Activated CD4-positive, alpha-beta T cell treated with anti-CD3 and anti-CD28 coated beads, Interleukin-2, Interleukin-4, amounts not matched to agents 100 ng/mL and 50 ng/mL, durations not matched to agents 16 hours and 8 hours (primary cell): ENCODE measurements at regions not wholly inside any gene's neighbourhood (a gene's known extent, or its start where the extent isn't known, plus 50 kb on each side); places are given as distances from the start of the nearest gene placed in this dataset.
"Not testable (repeated sequence)": the region's sequence is repeated elsewhere in the genome, so short reads cannot be mapped to it uniquely, and the experiment has no call there.

Experiments
- DNase-seq: peaks from one replicate; pipeline ENCODE4 v3.0.0-alpha.2; 2020; ENCODE audit warnings: low spot score

DNA sequence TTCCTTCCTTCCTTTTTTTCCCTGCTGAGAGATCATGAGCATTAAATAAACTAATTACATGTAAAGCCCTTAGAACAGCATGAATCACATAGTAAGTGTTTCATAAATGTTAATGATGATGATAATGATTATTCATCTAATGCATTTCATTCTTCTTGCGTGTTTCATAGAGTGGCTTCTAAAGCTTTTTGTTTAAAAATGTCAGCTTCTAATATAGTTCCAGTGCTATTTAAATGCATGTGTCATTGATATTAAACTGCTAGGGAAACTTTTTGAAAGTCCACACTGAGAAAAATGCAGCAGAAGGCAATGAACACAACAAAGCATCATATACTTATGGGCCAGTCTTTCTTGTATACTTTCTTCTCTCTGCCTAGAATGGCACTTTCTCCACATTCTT is 894.8 kb downstream of the REEP3 start:
- DNase-seq = no peak

DNA sequence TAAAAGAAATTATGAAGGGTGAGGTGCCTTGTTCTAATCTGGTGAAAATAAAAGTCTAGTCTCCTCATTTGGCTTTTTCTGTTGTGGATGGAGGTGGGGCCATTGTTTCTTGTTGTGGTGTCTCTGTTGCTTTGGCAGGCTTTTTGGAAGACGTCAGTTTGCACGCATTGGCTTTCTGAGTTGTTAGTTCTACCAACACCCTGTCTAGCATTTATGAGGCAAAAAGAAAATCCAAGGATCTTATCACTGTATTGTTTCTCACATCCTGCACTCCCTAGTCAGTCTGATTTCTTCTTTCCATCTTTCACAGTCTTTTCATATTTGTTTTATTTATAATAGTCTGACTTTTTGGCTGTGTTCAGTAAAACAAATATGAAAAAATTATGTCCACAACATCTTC is 898.3 kb downstream of the REEP3 start:
- no peak for DNase-seq

DNA sequence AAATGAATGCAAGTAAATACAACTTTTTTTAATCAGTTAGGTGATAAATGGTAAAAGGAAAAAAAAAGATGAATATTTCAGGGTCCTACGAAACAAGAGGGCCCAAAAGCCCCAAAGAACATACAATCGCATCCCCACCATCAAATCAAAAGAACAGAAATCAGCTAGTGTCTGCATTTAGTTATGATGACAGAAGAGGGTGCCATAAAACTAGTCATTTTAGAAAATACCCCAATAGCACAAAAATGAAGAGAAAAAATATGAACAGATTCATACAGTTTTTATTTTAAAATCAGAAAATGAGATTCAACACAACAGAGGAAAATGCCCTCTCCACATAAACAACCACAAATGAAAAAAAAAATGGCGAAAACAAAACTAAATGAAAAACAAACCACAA is 905.5 kb downstream of the REEP3 start:
- DNase-seq = no peak

DNA sequence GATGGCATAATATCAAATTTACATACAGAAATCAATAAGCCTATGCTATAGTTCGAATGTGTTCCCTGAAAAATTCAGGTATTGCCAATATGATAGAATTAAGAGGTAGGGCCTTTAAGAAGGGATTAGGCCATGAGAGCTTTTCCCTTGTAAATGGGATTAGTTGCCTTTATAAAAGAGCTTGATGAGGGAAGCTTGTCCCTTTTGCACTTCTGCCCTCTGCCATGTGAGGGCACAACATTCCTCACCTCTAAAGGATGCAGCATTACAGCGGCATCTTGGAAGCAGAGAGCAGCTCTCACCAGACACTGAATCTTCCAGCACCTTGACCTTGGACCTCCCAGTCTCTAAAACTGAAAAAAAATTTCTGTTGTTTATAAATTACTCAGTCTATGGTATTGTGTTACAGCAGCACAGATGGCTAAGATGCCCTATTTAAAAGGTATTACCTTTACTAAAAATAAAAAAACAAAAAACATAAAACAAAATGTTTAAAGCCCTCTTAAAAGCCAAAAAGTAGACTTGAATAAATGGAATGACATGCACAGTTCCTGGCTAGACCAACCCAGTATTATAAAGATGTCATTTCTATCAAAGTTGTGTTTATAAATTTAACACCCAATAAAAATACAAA is 909.6 kb downstream of the REEP3 start:
- no peak for DNase-seq

DNA sequence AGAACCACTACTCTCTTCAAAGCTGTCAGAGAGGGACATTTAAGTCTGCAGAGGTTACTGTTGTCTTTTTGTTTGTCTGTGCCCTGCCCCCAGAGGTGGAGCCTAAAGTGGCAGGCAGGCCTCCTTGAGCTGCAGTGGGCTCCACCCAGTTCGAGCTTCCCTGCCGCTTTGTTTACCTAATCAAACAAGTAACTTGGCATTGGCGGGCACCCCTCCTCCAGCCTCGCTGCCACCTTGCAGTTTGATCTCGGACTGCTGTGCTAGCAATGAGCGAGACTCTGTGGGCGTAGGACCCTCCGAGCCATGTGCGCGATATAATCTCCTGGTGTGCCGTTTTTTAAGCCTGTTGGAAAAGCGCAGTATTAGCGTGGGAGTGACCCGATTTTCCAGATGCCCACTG is 920.7 kb downstream of the REEP3 start:
- DNase-seq = not testable (repeated sequence)

DNA sequence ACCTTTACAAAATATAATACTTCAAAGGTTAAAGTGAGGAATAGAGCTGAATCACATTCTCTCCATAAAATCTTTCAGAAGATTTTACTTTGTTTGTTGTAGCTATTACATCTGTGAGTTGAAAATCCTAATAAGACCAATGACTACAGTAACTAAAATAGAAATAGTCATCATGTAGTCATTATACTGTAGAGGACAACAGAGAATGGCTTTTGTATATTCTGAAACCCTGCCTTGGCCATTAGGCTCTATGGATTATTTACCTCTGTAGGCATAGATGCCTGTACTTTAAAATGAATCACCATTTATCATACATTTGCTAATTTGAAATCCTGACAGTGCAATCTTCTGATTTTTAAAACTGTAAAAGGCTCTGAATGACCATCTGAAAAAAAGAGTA is 923.0 kb downstream of the REEP3 start:
- DNase-seq = no peak

DNA sequence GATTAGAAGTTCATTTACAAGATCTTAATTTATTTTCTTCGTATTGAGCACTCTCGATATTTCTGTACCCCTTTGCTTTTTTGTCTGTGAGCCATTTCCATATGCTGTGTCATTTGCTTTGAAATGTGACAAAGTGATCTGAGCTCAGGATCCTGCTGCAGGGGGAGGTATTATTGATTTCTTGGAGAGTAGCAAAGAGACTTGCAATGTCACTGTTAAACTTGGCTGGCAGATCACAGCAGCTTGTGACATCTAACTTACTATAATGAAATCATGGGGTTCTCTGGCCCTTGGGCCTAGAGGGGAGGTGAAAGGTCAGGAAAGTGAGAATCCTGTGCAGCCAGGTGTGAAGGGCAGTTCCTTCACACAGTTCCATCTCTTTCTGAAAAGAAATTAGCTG is 923.4 kb downstream of the REEP3 start:
- no peak for DNase-seq

DNA sequence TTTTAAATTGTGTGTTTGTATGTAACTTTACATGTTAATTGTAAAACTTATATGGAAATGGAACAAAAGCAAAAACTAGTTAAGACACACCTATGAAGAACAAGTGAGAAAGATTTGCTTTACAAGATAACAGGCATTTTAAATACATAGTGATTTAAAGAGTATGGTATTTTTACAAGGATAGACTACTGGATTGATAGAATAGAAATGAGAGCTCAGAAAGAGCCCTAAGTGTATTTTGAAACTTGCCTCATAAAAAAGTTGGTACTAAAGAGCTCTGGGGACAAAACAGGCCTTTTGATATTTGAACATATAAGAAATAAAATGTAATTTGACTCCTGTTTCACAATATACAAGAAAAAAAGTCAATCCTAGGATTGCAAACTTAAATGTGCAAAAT is 928.4 kb downstream of the REEP3 start:
- DNase-seq = no peak

DNA sequence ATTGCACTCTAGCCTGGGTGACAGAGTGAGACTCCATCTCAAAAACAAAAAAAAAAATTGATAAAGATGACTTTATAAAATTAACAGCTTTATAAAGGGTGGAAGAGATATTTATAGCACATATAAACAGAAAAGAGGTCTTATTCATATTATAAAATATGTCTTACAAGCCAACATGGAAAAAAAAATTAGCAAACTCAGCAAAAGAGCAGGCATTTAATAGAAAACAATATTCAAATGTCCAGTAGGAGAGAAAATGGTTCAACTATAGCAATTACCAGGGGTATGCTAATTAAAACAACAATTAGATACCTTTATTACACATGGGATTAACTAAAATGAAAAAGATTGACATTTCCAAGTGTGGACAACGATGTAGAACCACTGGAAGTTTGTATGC is 929.1 kb downstream of the REEP3 start:
- DNase-seq = no peak

DNA sequence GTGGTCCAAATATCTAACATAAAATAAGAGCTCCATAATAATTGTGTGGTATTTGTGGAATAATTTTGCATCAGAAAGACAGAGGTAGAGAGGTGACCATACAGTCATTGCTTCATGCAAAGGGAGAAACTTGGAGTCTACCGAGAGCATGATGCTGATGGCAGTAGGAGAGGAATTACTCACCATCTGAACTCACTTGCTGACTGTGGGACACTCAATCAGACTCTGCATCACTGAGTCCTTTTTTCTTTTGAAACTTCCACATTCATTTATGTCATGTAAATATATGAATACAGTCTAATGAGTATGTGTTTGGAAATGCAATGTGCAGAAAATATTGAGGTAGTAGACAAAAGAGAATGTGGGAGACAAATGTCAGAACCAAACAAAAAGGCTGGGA is 933.8 kb downstream of the REEP3 start:
- no peak for DNase-seq

DNA sequence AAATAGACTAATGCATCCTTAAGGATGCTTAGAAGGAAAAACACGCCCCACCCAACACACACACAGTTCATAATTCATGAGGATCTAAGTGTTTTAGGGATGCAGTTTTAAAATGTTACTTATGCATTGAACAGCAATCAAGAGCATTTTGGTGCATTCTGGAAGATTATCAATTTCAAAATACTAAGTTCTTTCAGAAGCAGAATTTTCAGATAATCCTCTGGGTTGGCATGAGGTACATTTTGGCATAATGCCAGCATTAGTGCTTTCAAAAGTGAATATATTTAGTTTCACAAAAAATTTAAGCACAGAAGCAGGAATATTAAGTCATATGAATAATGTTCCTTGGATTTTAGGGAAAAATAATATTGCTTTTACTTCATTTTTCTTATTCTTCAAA is 937.1 kb downstream of the REEP3 start:
- no peak for DNase-seq

DNA sequence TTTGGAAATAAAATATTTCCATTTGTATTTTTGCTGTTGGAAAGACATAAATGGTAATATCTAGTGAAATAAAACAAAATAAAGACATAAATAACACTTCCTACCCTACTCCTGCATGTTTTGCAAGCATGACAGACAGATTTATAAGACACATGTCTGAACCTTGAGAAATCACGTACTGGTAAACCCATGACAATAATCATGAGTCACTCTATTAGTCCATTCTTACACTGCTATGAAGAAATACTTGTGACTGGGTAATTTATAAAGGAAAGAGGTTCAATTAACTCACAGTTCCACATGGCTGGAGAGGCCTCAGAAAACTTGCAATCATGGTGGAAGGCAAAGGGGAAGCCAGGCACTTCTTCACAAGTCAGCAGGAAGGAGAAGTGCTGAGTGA is 942.2 kb downstream of the REEP3 start:
- no peak for DNase-seq

DNA sequence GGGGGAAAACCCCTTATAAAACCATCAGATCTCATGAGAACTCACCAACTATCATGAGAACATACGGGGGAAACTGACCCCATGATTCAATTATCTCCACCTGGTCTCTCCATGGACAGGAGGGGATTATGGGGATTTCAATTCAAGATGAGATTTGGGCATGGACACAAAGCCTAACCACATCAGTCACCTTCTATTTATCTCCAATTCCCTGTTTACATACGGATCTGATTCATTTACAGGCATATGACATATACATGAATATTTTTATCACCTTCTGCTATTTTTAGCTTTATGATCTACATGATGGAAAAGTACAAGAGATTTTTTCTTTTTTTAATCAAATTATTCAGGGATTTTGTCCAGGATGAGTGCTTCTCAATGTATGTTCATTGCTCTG is 944.5 kb downstream of the REEP3 start:
- no peak for DNase-seq

DNA sequence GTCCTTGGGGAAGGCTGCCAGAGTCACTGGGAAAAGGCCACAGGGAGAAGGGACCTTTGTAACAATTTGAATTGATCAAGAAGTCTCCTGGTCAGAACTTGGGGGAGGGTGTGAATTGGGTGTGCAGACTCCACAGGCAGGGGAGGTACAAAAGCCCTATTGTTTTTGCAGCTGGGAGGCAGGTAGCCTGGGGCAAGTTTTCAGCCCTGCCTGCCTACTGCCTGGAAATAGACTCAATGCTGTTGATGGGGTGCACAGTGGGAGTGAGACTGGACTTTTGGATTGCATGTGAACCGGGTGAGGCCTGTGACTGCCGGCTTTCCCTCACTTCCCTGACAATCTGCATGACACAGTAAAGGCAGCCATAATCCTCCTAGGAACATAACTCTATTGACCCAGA is 947.0 kb downstream of the REEP3 start:
- no peak for DNase-seq

DNA sequence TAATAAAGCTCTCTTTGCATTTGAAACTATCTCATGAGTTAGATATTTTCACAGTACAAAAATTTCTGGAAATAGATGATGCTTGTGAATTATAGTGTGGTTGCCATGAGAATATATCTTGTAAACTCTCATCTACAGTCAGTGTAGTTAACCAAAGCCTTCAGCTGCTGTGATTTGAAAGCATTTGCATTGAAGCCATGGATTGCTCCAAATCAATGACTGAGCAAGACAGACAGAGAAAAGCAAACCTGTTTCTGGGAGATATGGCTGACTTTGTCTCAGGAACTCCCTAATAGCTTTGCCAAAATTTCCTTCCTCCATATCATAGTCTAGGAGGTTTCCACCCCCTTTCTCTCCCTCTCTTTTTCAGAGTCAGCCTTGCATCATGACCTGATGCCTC is 955.3 kb downstream of the REEP3 start:
- DNase-seq = no peak

DNA sequence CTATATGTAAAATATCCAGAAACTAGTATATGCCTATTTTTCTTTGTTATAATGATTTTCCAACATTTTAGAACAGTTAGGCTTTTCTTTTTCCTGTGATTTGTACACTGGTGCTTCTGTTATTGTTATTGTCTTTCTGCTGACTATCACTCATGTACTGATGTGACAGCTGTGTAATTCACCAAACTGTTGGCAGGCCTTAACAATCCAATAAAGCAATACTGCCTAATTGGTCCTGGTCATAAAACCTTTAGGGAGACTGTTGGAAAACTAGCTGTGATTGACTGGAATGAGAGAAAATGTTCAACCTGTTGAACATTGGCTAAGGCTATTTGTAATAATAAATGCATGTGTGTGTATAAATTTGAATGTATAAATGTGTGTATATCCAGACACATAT is 956.6 kb downstream of the REEP3 start:
- no peak for DNase-seq

DNA sequence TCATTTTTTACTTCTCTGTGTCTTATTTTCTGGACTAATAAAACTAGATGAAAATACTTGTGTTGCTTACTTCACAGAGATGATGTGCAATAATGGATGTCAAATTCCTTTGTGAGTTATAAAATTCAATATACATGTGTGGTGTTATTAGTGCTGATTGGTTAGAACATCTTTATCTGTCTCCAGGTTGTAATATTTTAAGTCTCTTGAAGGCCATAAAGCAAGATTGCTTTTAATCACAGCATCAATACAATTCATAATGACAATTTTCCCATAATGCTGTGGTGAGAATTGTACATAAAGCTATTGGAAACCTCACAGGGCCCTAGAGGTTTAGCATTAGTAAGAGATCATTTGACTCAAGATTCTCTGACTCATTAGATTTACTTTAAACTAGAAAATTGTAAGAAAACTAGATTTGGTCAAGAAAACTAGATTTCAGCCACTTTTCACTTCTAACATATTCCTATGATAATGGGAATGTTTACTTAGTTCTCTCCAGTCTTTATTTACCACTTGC is 963.7 kb downstream of the REEP3 start:
- DNase-seq = no peak

DNA sequence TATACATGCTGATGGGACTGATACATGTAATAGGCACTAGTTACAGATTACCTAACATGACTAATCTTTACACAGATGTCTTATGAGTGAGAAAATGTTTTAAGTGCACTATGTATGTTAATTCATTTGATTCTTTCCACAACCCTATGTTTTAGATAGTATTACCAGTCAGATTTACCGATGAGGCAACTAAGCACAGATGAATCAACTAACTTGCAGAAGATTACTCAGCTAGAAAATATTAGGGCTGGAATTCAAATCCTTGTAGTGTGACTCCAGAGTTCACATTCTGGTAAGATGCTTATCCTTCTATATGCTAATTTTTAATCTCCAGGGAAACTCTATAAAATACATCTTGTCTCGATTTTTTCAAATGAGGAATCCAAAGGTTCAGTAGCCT is 964.9 kb downstream of the REEP3 start:
- DNase-seq = no peak

DNA sequence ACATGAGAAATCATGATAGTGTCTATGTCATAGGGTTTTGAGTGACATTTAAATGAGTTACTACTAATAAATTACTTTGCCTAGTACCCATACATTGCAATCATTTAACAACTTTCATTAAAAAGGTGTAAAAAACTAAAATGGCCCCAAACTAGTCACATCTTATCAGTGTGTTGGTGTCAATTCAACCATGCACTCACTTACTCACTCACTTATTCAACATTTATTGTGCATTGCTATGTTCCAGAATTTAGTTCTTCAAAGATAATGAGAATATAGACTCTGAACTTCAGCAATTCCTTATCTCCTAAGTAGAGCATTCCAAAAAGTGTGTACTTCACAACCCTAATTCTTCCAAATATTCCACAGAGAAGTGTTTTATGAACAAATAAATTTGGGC is 965.7 kb downstream of the REEP3 start:
- no peak for DNase-seq

DNA sequence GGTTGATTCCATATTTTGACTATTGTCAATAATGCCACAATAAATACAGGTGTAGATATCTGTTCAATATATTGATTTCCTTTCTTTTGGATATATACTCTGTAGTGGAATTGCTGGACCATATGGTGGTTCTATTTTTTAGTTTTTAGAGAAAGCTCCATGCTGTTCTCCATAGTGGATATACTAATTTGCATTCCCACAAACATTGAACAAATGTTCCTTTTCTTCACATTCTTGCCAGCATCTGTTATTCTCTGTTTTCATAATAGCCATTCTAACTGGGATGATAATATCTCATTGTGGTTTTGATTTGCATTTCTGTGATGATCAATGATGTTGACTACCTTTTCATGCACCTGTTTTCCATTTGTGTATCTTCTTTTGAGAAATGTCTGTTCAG is 973.7 kb downstream of the REEP3 start:
- DNase-seq = no peak

DNA sequence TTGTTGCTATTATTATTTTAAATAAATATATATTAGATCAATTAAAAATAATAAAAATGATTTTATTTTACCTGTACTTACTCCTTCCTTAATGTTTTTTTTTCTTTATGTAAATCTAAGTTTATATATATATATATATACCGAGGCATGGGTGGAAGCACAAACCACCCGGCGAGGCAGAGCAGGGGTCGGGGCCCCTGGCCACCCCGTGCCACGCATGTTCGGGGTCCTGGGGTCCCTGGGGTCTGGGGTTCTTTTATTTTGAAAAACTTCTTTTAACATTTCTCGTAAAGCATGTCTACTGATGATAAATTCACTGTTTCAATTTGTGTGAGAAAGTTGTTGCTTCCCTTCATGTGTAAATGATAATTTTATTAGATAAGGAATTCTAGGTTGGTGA is 976.1 kb downstream of the REEP3 start:
- no peak for DNase-seq

DNA sequence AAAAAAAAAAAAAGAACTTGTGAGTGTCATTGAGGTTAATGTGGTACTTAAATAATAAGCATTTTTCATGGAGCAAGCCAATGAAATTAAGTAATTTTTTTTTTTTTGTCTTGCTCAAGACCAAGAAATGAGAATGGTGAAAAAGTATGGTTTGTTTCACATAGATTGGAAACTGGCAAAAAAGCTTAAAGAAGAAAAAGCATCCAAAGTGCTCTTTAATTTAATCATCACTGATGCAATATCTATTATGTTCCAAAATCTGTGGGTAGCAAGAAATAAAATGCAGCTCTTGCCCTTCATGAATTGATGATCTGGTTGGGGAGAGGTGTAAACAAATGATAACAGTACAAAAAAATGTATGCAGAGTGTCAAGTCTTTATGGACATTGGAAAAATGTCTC is 980.6 kb downstream of the REEP3 start:
- no peak for DNase-seq

DNA sequence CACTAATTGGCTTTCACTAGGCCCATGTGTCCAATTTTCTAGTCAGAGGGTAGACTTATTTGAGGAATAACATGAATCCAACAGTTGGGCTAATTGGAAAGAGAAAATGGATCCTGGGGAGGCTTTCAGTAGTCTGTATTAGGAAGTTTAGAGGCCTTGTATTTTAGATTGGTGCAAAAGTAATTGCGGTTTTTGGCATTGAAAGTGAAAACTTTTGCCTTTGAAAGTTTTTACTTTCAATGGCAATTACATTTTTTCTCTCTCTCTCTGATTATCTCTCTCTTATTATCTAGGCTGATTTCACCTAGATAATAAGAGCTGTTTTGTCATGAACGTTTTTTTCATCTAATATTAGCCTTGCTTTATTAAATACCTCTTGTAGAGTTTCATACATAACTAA is 981.7 kb downstream of the REEP3 start:
- no peak for DNase-seq

DNA sequence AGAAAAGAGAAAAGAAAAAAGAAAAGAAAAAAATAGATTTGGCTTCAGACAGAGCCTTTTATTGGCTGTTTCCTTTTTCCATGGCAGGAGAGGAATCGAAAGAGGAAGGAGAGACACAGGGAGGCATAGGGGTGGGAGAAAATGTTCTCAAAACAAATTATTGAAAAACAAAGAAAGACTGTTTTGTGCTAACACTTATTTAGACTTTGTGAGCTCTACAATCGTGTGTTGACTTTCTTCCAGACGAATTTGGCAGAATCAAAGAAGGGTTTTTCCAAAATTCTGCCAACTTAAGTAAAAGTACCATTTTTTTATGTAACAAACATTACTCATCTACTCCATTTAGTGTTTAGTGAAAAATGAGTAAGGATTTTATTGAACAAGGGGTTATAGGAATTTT is 982.2 kb downstream of the REEP3 start:
- no peak for DNase-seq

DNA sequence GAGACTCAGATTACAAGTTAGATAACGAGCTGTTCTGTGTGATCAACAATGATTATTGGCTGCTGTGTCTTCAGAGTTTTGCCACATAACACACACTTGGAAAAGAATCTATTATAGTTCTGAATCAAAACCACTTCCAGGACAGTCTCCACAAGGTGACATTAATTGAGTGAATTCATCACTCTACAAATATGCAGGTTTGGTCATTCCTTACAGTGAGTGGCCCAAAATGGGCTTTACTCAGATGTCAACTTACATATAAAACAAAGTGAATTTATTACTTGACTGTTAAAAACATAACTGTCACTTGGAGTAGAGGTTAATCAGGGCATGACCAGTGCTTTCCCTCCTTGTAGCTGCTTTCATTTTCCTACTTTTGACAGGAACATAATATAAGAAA is 984.3 kb downstream of the REEP3 start:
- DNase-seq = no peak
